GM10266 (cell line): ENCODE measurements at regions not wholly inside any gene's neighbourhood (a gene's known extent, or its start where the extent isn't known, plus 50 kb on each side); places are given as distances from the start of the nearest gene placed in this dataset.
"Not testable (repeated sequence)": the region's sequence is repeated elsewhere in the genome, so short reads cannot be mapped to it uniquely, and the experiment has no call there.

Experiments used
- DNase-seq: peaks from one replicate; pipeline ENCODE4 v3.0.0; 2012; ENCODE audit errors: extremely low spot score
- TF ChIP-seq, protein P1 (sequence below): IDR thresholded peaks from 2 replicates; pipeline ENCODE4 v1.5.1; 2012; ENCODE audit warnings: mild to moderate bottlenecking, low read depth; ENCODE audit not compliant: control insufficient read depth, insufficient read depth; ENCODE audit errors: missing control alignments

DNA sequence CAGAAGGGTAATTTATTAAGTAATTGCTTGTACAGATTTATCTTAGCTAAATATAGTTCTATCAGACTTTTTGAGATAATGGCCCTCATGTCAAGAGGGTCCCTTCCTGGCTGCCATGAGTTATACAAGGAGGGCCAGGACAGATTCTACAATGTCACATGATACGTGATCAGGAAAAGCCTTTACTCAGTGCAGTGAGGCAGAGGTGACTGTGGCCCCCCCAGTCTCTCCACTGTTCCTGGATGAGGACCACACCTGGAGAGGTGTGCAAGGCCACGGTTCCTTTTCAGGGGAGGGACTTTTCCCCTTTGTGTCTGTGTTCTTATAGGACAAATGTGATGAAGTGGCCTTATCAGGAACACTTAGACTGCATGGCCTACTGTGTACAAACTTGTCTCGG lies 54.3 kb upstream of the LRCH1 start:
- DNase-seq = no peak
- TF ChIP-seq, protein P1, sequence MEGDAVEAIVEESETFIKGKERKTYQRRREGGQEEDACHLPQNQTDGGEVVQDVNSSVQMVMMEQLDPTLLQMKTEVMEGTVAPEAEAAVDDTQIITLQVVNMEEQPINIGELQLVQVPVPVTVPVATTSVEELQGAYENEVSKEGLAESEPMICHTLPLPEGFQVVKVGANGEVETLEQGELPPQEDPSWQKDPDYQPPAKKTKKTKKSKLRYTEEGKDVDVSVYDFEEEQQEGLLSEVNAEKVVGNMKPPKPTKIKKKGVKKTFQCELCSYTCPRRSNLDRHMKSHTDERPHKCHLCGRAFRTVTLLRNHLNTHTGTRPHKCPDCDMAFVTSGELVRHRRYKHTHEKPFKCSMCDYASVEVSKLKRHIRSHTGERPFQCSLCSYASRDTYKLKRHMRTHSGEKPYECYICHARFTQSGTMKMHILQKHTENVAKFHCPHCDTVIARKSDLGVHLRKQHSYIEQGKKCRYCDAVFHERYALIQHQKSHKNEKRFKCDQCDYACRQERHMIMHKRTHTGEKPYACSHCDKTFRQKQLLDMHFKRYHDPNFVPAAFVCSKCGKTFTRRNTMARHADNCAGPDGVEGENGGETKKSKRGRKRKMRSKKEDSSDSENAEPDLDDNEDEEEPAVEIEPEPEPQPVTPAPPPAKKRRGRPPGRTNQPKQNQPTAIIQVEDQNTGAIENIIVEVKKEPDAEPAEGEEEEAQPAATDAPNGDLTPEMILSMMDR = no peak

DNA sequence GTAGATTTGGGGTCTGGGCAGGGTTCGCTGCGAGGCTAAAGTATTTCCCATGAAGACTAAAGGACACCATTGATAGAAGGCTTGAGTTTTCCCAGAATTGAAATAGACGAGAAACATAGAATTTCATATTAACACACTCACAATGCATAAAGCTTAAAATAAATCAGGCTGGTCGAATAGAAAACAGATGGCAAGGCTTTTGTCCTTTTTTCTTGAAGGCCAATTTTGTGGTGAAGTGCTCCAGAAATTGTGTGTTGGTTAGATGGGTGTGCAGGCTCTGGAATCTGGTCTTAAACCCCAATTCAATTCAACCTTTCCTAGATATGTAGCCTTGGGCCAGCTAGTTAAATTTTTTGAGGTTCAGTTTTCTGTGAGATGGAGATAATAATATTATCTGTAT lies 56.9 kb upstream of the LRCH1 start:
- no peak for DNase-seq
- TF ChIP-seq, protein P1 = no peak

DNA sequence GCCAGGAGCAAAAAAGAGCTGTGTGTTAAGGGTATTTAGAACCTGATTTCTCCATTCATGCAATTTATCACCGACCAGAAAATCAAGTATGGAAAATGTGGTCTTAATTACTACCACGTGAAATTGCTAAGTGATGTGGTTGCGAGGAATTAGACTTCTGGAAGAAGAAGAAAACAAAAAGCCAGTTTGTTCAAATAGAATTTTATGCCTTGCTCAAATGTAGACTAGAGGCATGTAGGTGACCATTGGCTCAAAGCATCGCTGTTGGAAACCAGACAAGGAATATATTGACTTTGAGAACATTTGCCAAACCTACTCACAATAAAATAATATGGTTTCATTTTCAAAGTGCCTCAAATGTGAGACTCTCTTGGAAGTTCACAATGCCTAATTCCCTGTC lies 57.3 kb upstream of the LRCH1 start:
- TF ChIP-seq, protein P1 = no peak
- DNase-seq = no peak

DNA sequence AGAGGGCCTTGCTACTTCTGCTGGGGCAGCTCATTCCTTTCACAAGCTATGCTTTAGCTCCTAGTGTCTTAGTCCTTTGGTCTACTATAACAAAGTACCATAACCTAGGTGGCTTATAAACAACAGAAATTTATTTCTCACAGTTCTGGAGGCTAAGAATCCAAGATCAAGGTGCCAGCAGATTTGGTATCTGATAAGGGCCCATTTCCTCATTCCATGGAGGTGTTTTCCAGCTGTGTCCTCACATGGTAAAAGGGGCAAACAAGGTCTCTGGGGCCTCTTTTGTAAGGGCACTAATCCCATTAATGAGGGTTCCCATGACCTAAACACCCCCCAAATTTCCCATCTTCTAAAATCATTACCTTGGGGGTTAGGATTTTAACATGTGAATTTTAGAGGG lies 57.9 kb upstream of the LRCH1 start:
- TF ChIP-seq, protein P1 = no peak
- no peak for DNase-seq

DNA sequence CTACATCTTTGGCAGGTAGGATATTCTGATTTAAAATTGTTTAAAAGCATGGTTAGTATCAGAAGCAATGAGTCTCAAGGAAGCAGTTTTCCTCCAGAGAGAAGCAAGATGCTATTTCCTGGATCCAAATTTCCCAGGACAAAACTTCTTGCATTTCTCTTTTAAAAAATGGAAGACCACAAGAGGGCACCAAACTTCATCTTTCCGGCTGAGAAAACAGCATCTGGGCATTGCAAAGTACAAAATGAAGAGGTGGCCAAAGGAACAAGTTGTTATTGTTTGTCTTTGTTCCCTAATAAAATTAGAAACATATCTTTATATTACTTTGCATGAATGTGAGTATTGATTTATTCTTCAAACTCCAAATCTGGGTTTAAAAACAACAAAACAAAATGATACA lies 60.0 kb upstream of the LRCH1 start:
- DNase-seq = peak; percentile 46
- TF ChIP-seq, protein P1 = peak; percentile 53

DNA sequence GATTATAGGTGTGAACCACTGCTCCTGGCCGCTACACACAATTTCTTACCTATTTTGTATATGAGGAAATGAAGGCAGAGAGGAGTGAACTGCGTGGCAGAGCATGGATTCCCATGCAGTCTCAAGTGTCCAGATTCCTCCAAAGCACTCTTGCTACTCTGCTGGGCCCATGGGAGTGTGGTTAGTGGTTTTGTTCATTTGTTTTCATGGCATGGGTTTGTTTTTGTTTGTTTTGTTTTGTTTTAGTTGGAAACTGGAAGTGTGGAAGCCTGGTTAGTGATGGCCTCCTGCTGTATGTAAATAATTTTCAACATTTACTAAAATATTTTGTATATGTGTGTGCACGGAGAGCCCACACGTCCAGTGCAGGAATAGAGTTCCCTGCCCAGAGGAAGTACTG lies 61.3 kb upstream of the LRCH1 start:
- DNase-seq = no peak
- TF ChIP-seq, protein P1 = no peak

DNA sequence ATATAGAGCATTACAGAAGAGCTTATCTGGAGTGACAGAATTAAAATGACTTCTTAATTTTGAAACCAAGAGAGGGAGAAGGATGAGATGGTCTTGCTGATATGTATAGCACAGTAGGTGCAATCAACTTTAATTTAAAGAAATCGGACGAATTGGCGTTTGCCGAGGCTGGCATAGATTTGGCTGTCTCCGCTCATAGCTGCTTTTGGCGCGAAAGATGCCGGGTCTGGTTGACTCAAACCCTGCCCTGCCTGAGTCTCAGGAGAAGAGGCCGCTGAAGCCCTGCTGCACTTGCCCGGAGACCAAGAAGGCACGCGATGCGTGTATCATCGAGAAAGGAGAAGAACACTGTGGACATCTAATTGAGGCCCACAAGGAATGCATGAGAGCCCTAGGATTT lies 62.3 kb upstream of the LRCH1 start:
- DNase-seq = not testable (repeated sequence)

DNA sequence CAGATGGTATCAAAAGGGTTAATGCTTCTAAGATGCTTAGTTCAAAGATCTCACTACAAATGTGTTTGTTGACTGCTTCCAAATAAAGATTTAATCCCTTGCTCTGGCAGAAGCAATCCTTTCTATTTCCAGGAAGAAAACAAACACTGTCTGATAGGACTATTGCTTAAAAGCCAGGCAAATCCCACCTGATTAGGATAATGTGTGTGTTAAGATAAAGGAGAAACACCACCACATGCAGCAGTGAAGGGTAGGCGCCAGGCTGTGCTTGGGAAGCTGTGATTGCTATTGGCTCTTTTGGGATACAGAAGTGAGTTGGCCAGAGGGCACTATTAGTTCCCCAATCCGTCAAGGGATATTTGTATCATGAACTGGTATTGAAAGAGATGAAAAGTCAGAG lies 62.8 kb upstream of the LRCH1 start:
- TF ChIP-seq, protein P1 = no peak
- DNase-seq = no peak
